Esophagus squamous epithelium (tissue), 4 donors: ENCODE measurements at regions not wholly inside any gene's neighbourhood (a gene's known extent, or its start where the extent isn't known, plus 50 kb on each side); places are given as distances from the start of the nearest gene placed in this dataset.

ENCODE experiments used
- CTCF ChIP-seq, 6 experiments: fragments of 450-650 bp in 4 of 6; fragments of 200-600 bp in 2 of 6; sonication (generic) in 2 of 6; IDR thresholded peaks; one replicate each; pipeline ENCODE4 v1.5.1; 2016 to 2019; ENCODE audit warnings: antibody characterized with exemption in 6 of 6, mild to moderate bottlenecking in 4 of 6, moderate library complexity in 4 of 6
- POLR2A ChIP-seq, 4 donors: fragments of 450-650 bp; IDR thresholded peaks; one replicate each; pipeline ENCODE4 v1.6.1; 2017; ENCODE audit warnings: antibody characterized with exemption in 4 of 4, mild to moderate bottlenecking in 4 of 4, moderate library complexity in 3 of 4

- TF ChIP-seq CTCF (IDR thresholded peaks at IDR 0.05) (no peak), POLR2A (IDR thresholded peaks at IDR 0.05) (no peak)
Observed at GRCh38 chr18:77911971-77912605, 662.4 kb downstream of the GALR1 start.
